Epidermal melanocyte (primary cell): ENCODE measurements at regions not wholly inside any gene's neighbourhood (a gene's known extent, or its start where the extent isn't known, plus 50 kb on each side); places are given as distances from the start of the nearest gene placed in this dataset.
"Not testable (repeated sequence)": the region's sequence is repeated elsewhere in the genome, so short reads cannot be mapped to it uniquely, and the experiment has no call there.

Experiments used
- DNase-seq: peaks from one replicate; pipeline ENCODE4 v3.0.0; 2011; ENCODE audit warnings: low spot score; ENCODE audit not compliant: insufficient read length

GRCh38 chr1:146415017-146415416 lies 186.2 kb upstream of the NOTCH2NLA start:
- not testable (repeated sequence) for DNase-seq

GRCh38 chr1:146413911-146414310 lies 185.1 kb upstream of the NOTCH2NLA start:
- not testable (repeated sequence) for DNase-seq

- not testable (repeated sequence) for DNase-seq
Observed at GRCh38 chr1:146411923-146412322, 183.1 kb upstream of the NOTCH2NLA start.

GRCh38 chr1:146409817-146410441 lies 181.1 kb upstream of the NOTCH2NLA start:
- DNase-seq: not testable (repeated sequence)

GRCh38 chr1:146409116-146409801 lies 180.4 kb upstream of the NOTCH2NLA start:
- not testable (repeated sequence) for DNase-seq

GRCh38 chr1:146401281-146401825 lies 172.5 kb upstream of the NOTCH2NLA start:
- not testable (repeated sequence) for DNase-seq

GRCh38 chr1:146400173-146401121 lies 171.6 kb upstream of the NOTCH2NLA start:
- DNase-seq: not testable (repeated sequence)

GRCh38 chr1:146399225-146399624 lies 170.4 kb upstream of the NOTCH2NLA start:
- DNase-seq: not testable (repeated sequence)

GRCh38 chr1:146396801-146397200 lies 168.0 kb upstream of the NOTCH2NLA start:
- not testable (repeated sequence) for DNase-seq

GRCh38 chr1:146396242-146396641 lies 167.4 kb upstream of the NOTCH2NLA start:
- DNase-seq: not testable (repeated sequence)

- not testable (repeated sequence) for DNase-seq
Observed at GRCh38 chr1:146393796-146394195, 165.0 kb upstream of the NOTCH2NLA start.

GRCh38 chr1:146393154-146393553 lies 164.3 kb upstream of the NOTCH2NLA start:
- not testable (repeated sequence) for DNase-seq

GRCh38 chr1:146389178-146389577 lies 160.4 kb upstream of the NOTCH2NLA start:
- not testable (repeated sequence) for DNase-seq

GRCh38 chr1:146387750-146388469 lies 159.1 kb upstream of the NOTCH2NLA start:
- not testable (repeated sequence) for DNase-seq

- DNase-seq: peak; percentile 14
Observed at GRCh38 chr1:146386851-146387749, 158.3 kb upstream of the NOTCH2NLA start.

GRCh38 chr1:146381196-146381595 lies 152.4 kb upstream of the NOTCH2NLA start:
- not testable (repeated sequence) for DNase-seq

- DNase-seq: peak; percentile 29
Observed at GRCh38 chr1:146376708-146377496, 148.1 kb upstream of the NOTCH2NLA start.

- not testable (repeated sequence) for DNase-seq
Observed at GRCh38 chr1:146376309-146376707, 147.5 kb upstream of the NOTCH2NLA start.

- not testable (repeated sequence) for DNase-seq
Observed at GRCh38 chr1:146375108-146375507, 146.3 kb upstream of the NOTCH2NLA start.
